SK-N-SH treated with all-trans-retinoic acid at 6 μM for 48 hours (cell line): ENCODE measurements at regions not wholly inside any gene's neighbourhood (a gene's known extent, or its start where the extent isn't known, plus 50 kb on each side); places are given as distances from the start of the nearest gene placed in this dataset.

Experiments used
- ATAC-seq: fragments of 200-7000 bp; cut with Tn5 transposase; 3 replicates; pipeline ENCODE4 v1.9.1; 2020; ENCODE audit warnings: mild to moderate bottlenecking, moderate library complexity
- ARNTL ChIP-seq: fragments of 450-650 bp; formaldehyde crosslinking; IDR thresholded peaks from 2 replicates; pipeline ENCODE4 v1.5.0; 2020; ENCODE audit warnings: low read depth, mild to moderate bottlenecking, moderate library complexity, borderline replicate concordance
- BACH2 ChIP-seq: fragments of 250-450 bp; sonication (Bioruptor Pico); IDR thresholded peaks from 2 replicates; pipeline ENCODE4 v1.9.0; 2021; ENCODE audit warnings: mild to moderate bottlenecking, borderline replicate concordance
- ESRRG ChIP-seq: fragments of 250-450 bp; sonication (Bioruptor Pico); IDR thresholded peaks from 2 replicates; pipeline ENCODE4 v1.6.1; 2021; ENCODE audit warnings: mild to moderate bottlenecking
- ISL1 ChIP-seq: fragments of 250-450 bp; sonication (Bioruptor Pico); IDR thresholded peaks from 2 replicates; pipeline ENCODE4 v2.1.2; 2022; ENCODE audit warnings: mild to moderate bottlenecking, moderate library complexity
- PATZ1 ChIP-seq: fragments of 250-450 bp; sonication (Bioruptor Pico); IDR thresholded peaks from 2 replicates; pipeline ENCODE4 v1.8.0; 2020; ENCODE audit warnings: mild to moderate bottlenecking, moderate library complexity, borderline replicate concordance
- PPARA ChIP-seq: fragments of 250-450 bp; sonication (Bioruptor Pico); IDR thresholded peaks from 2 replicates; pipeline ENCODE4 v1.5.0; 2020; ENCODE audit warnings: mild to moderate bottlenecking, borderline replicate concordance
- RARB ChIP-seq: fragments of 250-450 bp; sonication (Bioruptor Pico); IDR thresholded peaks from 2 replicates; pipeline ENCODE4 v1.8.0; 2021; ENCODE audit warnings: mild to moderate bottlenecking, moderate library complexity
- TCF4 ChIP-seq: fragments of 250-450 bp; sonication (Bioruptor Pico); IDR thresholded peaks from 2 replicates; pipeline ENCODE4 v1.8.0; 2021; ENCODE audit warnings: mild to moderate bottlenecking, moderate library complexity, borderline replicate concordance
- TOX ChIP-seq: fragments of 250-450 bp; sonication (Bioruptor Pico); IDR thresholded peaks from 2 replicates; pipeline ENCODE4 v1.8.0; 2021; ENCODE audit warnings: mild to moderate bottlenecking, moderate library complexity, borderline replicate concordance
- ZC3H10 ChIP-seq: fragments of 250-450 bp; sonication (Bioruptor Pico); IDR thresholded peaks from 2 replicates; pipeline ENCODE4 v1.5.1; 2021; ENCODE audit warnings: mild to moderate bottlenecking, moderate library complexity
- ZFP3 ChIP-seq: fragments of 250-450 bp; sonication (Bioruptor Pico); IDR thresholded peaks from 2 replicates; pipeline ENCODE4 v1.5.0; 2020; ENCODE audit warnings: mild to moderate bottlenecking, moderate library complexity
- ZFP30 ChIP-seq: fragments of 450-650 bp; formaldehyde crosslinking; IDR thresholded peaks from 2 replicates; pipeline ENCODE4 v1.5.0; 2022; ENCODE audit warnings: mild to moderate bottlenecking, moderate library complexity
- ZNF565 ChIP-seq: fragments of 450-650 bp; formaldehyde crosslinking; conservative IDR thresholded peaks from 2 replicates; pipeline ENCODE4 v1.5.0; 2020; ENCODE audit warnings: low read depth, mild to moderate bottlenecking, moderate library complexity
- TF ChIP-seq, protein P1 (sequence below): fragments of 250-450 bp; sonication (Bioruptor Pico); IDR thresholded peaks from 2 replicates; pipeline ENCODE4 v1.5.0; 2020; ENCODE audit warnings: mild to moderate bottlenecking, moderate library complexity
- TF ChIP-seq, protein P2 (sequence below): fragments of 250-450 bp; sonication (Bioruptor Pico); IDR thresholded peaks from 2 replicates; pipeline ENCODE4 v1.5.1; 2021; ENCODE audit warnings: mild to moderate bottlenecking, moderate library complexity

- TF ChIP-seq, protein P1, sequence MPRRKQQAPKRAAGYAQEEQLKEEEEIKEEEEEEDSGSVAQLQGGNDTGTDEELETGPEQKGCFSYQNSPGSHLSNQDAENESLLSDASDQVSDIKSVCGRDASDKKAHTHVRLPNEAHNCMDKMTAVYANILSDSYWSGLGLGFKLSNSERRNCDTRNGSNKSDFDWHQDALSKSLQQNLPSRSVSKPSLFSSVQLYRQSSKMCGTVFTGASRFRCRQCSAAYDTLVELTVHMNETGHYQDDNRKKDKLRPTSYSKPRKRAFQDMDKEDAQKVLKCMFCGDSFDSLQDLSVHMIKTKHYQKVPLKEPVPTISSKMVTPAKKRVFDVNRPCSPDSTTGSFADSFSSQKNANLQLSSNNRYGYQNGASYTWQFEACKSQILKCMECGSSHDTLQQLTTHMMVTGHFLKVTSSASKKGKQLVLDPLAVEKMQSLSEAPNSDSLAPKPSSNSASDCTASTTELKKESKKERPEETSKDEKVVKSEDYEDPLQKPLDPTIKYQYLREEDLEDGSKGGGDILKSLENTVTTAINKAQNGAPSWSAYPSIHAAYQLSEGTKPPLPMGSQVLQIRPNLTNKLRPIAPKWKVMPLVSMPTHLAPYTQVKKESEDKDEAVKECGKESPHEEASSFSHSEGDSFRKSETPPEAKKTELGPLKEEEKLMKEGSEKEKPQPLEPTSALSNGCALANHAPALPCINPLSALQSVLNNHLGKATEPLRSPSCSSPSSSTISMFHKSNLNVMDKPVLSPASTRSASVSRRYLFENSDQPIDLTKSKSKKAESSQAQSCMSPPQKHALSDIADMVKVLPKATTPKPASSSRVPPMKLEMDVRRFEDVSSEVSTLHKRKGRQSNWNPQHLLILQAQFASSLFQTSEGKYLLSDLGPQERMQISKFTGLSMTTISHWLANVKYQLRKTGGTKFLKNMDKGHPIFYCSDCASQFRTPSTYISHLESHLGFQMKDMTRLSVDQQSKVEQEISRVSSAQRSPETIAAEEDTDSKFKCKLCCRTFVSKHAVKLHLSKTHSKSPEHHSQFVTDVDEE, result no peak
- no peak for TF ChIP-seq BACH2 (CRISPR knock-in tag)
These were observed 175.3 kb downstream of the SMC2 start (continued) for GRCh38 chr9:104269374-104269773.

DNA sequence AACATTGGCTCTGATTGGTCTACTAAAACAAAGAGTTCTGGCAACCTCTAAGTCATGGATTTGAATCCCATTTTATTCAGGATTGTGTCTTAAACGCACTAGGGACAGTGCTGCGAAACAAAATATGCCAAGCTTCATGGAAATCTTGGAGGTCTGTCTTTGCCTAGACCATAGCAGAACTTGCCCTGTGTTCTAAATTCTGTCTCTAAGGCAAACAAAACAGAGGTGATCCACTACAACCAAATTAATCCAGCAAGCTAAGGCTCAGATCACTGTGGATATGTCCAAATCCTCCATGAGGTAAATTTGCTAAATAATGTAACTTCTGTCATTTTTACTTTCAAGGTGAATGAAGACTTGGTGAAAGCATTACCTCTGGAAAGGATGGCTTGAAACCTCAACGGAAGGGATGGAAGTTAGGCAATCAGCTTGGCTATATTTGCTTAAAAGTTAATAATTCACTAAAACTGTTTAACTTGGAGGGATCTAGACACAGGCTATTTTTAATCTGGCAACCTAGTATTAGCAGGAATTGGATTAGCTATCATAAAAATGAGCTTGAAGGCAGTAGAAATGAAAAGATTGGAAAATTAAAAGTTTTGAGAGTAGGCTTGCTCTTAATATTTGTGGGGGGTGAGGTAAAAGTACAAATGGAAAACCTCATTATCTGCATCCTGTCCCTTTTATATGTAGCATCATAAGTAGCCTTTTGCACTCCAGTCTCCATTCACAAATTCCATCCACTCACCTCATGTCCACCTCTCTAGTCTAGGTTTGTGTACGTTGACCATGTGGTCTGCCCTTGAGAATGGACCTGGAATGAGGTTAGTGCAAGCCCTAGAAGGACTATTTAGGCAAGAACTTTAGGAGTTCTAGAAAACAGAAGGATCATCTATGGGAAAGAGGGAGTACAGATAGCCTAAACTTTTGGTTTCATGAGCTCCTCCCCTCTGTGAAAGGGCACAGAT, 176.2 kb downstream of the SMC2 start:
- no peak for ATAC-seq
- no peak for TF ChIP-seq PPARA (CRISPR knock-in tag)
- no peak for TF ChIP-seq ZNF565
- no peak for TF ChIP-seq RARB (CRISPR knock-in tag)
- no peak for TF ChIP-seq ZC3H10 (CRISPR knock-in tag)
- TF ChIP-seq ZFP3, result no peak
- TF ChIP-seq ESRRG (CRISPR knock-in tag), result no peak
- TF ChIP-seq ARNTL, result no peak
- no peak for TF ChIP-seq ISL1

DNA sequence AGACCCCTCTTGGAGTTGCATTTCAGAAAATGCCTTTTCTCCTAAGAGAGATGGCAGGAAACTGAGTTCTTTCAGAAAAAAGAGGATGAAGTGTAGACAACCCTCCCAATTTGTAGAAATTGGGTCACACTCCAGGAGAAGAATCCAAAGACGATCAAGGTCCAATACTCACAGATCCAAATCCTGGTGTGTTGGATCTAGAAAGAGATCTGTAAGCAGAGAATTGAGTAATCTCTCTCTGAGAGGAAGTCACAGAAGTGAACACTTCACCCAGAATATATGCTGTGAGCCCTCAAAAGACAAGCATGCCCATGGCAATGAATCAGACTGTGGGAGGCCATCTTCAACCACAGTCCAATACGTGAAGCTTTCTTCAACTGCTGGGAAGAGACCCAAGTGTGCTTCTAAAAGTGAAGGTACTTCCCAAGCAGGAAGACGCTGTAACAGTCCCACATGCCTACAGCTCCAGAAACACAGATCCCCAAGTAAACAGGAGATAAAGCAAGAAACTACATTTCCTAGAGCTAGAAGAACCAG, 182.7 kb downstream of the SMC2 start:
- TF ChIP-seq ESRRG (CRISPR knock-in tag) (no peak), ZFP30 (no peak), TCF4 (CRISPR knock-in tag) (no peak), RARB (CRISPR knock-in tag) (no peak), TOX (CRISPR knock-in tag) (no peak), PATZ1 (CRISPR knock-in tag) (no peak), ZFP3 (no peak)
- TF ChIP-seq, protein P2, sequence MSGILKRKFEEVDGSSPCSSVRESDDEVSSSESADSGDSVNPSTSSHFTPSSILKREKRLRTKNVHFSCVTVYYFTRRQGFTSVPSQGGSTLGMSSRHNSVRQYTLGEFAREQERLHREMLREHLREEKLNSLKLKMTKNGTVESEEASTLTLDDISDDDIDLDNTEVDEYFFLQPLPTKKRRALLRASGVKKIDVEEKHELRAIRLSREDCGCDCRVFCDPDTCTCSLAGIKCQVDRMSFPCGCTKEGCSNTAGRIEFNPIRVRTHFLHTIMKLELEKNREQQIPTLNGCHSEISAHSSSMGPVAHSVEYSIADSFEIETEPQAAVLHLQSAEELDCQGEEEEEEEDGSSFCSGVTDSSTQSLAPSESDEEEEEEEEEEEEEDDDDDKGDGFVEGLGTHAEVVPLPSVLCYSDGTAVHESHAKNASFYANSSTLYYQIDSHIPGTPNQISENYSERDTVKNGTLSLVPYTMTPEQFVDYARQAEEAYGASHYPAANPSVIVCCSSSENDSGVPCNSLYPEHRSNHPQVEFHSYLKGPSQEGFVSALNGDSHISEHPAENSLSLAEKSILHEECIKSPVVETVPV (CRISPR knock-in tag), result no peak
- TF ChIP-seq, protein P1, result no peak
- ATAC-seq, result no peak; the same call in 2 of the 3 replicates

DNA sequence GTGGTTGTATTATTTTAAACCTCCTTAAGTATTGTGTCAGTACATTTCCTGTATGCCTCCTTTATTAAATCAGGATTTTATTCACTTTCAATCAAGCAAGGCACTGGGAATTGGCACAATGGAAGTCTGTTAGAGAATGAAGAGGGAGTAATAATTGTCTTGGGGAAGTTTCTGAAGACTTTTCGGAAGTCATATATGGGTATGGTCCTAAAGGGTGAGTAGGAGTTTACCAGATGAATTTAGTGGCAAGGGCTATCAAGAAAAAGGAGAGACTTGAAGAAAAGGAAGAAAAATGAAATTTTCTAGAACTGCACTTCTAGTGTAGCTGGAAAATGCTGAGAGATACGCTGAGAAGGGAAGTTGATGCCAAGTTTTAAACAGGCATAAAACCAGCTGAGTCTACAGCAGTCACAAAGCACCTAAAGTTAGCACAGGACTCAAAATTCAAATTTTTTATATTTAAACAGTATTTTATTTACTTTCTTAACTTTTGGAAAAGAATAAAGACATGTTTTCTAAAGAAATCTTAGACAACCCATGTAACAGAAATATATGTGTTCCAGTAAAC, 184.9 kb downstream of the SMC2 start:
- TF ChIP-seq ZFP3 (peak; percentile 92), RARB (CRISPR knock-in tag) (no peak)
- ATAC-seq, result peak; percentile 46
